OCI-LY1 (cell line): ENCODE measurements at regions not wholly inside any gene's neighbourhood (a gene's known extent, or its start where the extent isn't known, plus 50 kb on each side); places are given as distances from the start of the nearest gene placed in this dataset.

Experiments
- CTCF ChIP-seq: fragments of 200-600 bp; sonication (generic), shearing (Covaris generic); IDR thresholded peaks from 2 replicates; pipeline ENCODE4 v1.5.1; 2017; ENCODE audit warnings: mild to moderate bottlenecking, antibody characterized with exemption, low read length, moderate library complexity, mixed read lengths
- EZH2 ChIP-seq: fragments of 200-600 bp; sonication (generic), shearing (Covaris generic); IDR thresholded peaks from 2 replicates; pipeline ENCODE4 v1.8.0; 2017; ENCODE audit warnings: borderline replicate concordance, mixed run types, mild to moderate bottlenecking, antibody characterized with exemption, low read length, moderate library complexity, mixed read lengths

GRCh38 chr5:135149956-135150723, 116.1 kb upstream of the PITX1 start:
- no peak for TF ChIP-seq CTCF
- no peak for TF ChIP-seq EZH2
